Panc1 (cell line): ENCODE measurements at regions not wholly inside any gene's neighbourhood (a gene's known extent, or its start where the extent isn't known, plus 50 kb on each side); places are given as distances from the start of the nearest gene placed in this dataset.

Source experiments
- CTCF ChIP-seq: fragments of 450-650 bp; IDR thresholded peaks from 2 replicates; pipeline ENCODE4 v1.5.1; 2017; ENCODE audit warnings: mild to moderate bottlenecking
- POLR2AphosphoS5 ChIP-seq: IDR thresholded peaks from 2 replicates; pipeline ENCODE4 v1.6.1; 2012; ENCODE audit warnings: mild to moderate bottlenecking, low read depth, low read length, moderate library complexity
- TCF7L2 ChIP-seq: IDR thresholded peaks from 2 replicates; pipeline ENCODE4 v1.6.1; 2011; ENCODE audit warnings: mild to moderate bottlenecking, low read depth, low read length, inconsistent platforms

GRCh38 chr2:128485761-128486639 is 167.3 kb upstream of the HS6ST1 start:
- TF ChIP-seq CTCF (no peak), POLR2AphosphoS5 (no peak), TCF7L2 (no peak)
